Activated CD4-positive, alpha-beta memory T cell treated with anti-CD3 and anti-CD28 coated beads, Interleukin-2, amount 10 ng/mL, durations not matched to agents 7 days and 5 days (primary cell): ENCODE measurements at regions not wholly inside any gene's neighbourhood (a gene's known extent, or its start where the extent isn't known, plus 50 kb on each side); places are given as distances from the start of the nearest gene placed in this dataset.

Source experiments
- CTCF ChIA-PET: fragments of 350-600 bp; sonication (Branson Sonifier 250); formaldehyde crosslinking; loops from one replicate; lab custom pipeline; 2021; ENCODE audit warnings: antibody characterized with exemption, inconsistent platforms; lab: Charles Lee
- POLR2A ChIA-PET: fragments of 350-600 bp; sonication (Branson Sonifier 250); formaldehyde crosslinking; loops from one replicate; lab custom pipeline; 2021; ENCODE audit warnings: antibody characterized with exemption; lab: Charles Lee
- DNase-seq: peaks from one replicate; pipeline ENCODE4 v3.0.0-alpha.2; 2020
- H3K27ac Mint-ChIP-seq: one replicate; pipeline ENCODE4 v1.8.0; 2021; ENCODE audit warnings: mild to moderate bottlenecking, mixed read lengths
- H3K27me3 Mint-ChIP-seq: one replicate; pipeline ENCODE4 v1.8.0; 2021; ENCODE audit warnings: mixed read lengths
- H3K36me3 Mint-ChIP-seq: one replicate; pipeline ENCODE4 v1.8.0; 2021; ENCODE audit warnings: low read depth, mixed read lengths
- H3K4me1 Mint-ChIP-seq: one replicate; pipeline ENCODE4 v1.8.0; 2021; ENCODE audit warnings: mixed read lengths
- H3K4me3 Mint-ChIP-seq: one replicate; pipeline ENCODE4 v1.8.0; 2021; ENCODE audit warnings: mild to moderate bottlenecking, mixed read lengths
- H3K9me3 Mint-ChIP-seq: one replicate; pipeline ENCODE4 v1.8.0; 2021; ENCODE audit warnings: mixed read lengths

- Mint-ChIP-seq H3K27me3 (peaks cover 48% of the 10 kb centered on the region), H3K27ac (no peak overlapping the region), H3K9me3 (no peaks in the 10 kb centered on the region), H3K4me1 (peaks cover 22% of the 10 kb centered on the region), H3K4me3 (no peak overlapping the region), H3K36me3 (peaks cover under 1% of the 10 kb centered on the region)
- POLR2A ChIA-PET: no interaction called here
- CTCF ChIA-PET: no interaction called here
- no peak for DNase-seq
These were observed 127.0 kb upstream of the C11orf58 start for GRCh38 chr11:16611401-16611921.

- POLR2A ChIA-PET: no interaction called here
- Mint-ChIP-seq H3K36me3 (peaks cover 5% of the 10 kb centered on the region), H3K9me3 (no peaks in the 10 kb centered on the region), H3K27ac (no peak overlapping the region), H3K27me3 (peaks cover 51% of the 10 kb centered on the region), H3K4me1 (peaks cover 27% of the 10 kb centered on the region), H3K4me3 (no peak overlapping the region)
- DNase-seq: no peak
- CTCF ChIA-PET: no interaction called here
These were observed 127.6 kb upstream of the C11orf58 start for GRCh38 chr11:16610738-16611388.

GRCh38 chr11:16610213-16610737 lies 128.2 kb upstream of the C11orf58 start:
- POLR2A ChIA-PET: no interaction called here
- H3K9me3 Mint-ChIP-seq: no peaks in the 10 kb centered on the region
- peaks cover 5% of the 10 kb centered on the region for H3K36me3 Mint-ChIP-seq
- peaks cover 55% of the 10 kb centered on the region for H3K27me3 Mint-ChIP-seq
- H3K27ac Mint-ChIP-seq: no peak overlapping the region
- DNase-seq: no peak
- CTCF ChIA-PET: no interaction called here
- H3K4me1 Mint-ChIP-seq: peaks cover 31% of the 10 kb centered on the region
- no peak overlapping the region for H3K4me3 Mint-ChIP-seq

- Mint-ChIP-seq H3K9me3 (no peaks in the 10 kb centered on the region), H3K27me3 (peaks cover 53% of the 10 kb centered on the region), H3K27ac (no peak overlapping the region), H3K36me3 (peaks cover 5% of the 10 kb centered on the region), H3K4me3 (no peak overlapping the region), H3K4me1 (peaks cover 33% of the 10 kb centered on the region)
- CTCF ChIA-PET: no interaction called here
- DNase-seq: no peak
- POLR2A ChIA-PET: no interaction called here
These were observed 128.7 kb upstream of the C11orf58 start for GRCh38 chr11:16609769-16610168.

- peaks cover 56% of the 10 kb centered on the region for H3K27me3 Mint-ChIP-seq
These were observed 130.5 kb upstream of the C11orf58 start for GRCh38 chr11:16607675-16608644.

GRCh38 chr11:16606784-16607674 lies 131.4 kb upstream of the C11orf58 start:
- H3K4me1 Mint-ChIP-seq: peaks cover 19% of the 10 kb centered on the region
- H3K27ac Mint-ChIP-seq: no peak overlapping the region
- no peak for DNase-seq
- CTCF ChIA-PET: interaction anchor here (0.8 to 2.8 kb wide), 2 partner anchors 7 to 131 kb away, joined by 5 to 25 read pairs; no protein-coding TSS in a partner anchor
- peaks cover 53% of the 10 kb centered on the region for H3K27me3 Mint-ChIP-seq
- POLR2A ChIA-PET: no interaction called here
- H3K4me3 Mint-ChIP-seq: no peak overlapping the region
- H3K36me3 Mint-ChIP-seq: peaks cover 5% of the 10 kb centered on the region
- H3K9me3 Mint-ChIP-seq: no peaks in the 10 kb centered on the region

More at GRCh38 chr11:16607675-16608644, 130.5 kb upstream of the C11orf58 start:
- Mint-ChIP-seq H3K27ac (no peak overlapping the region), H3K9me3 (no peaks in the 10 kb centered on the region), H3K4me3 (no peak overlapping the region), H3K36me3 (peaks cover 5% of the 10 kb centered on the region), H3K4me1 (peaks cover 23% of the 10 kb centered on the region)
- ChIA-PET CTCF (no interaction called here), POLR2A (no interaction called here)
- no peak for DNase-seq

- Mint-ChIP-seq H3K9me3 (no peaks in the 10 kb centered on the region), H3K4me1 (peaks cover 18% of the 10 kb centered on the region), H3K36me3 (peaks cover 5% of the 10 kb centered on the region), H3K27me3 (peaks cover 47% of the 10 kb centered on the region), H3K4me3 (peak overlapping the region; percentile 54), H3K27ac (peak overlapping the region; percentile 47)
- POLR2A ChIA-PET: no interaction called here
- DNase-seq: peak; percentile 85
- CTCF ChIA-PET: interaction anchor here (0.8 to 2.8 kb wide), 3 partner anchors 8 to 131 kb away, joined by 3 to 25 read pairs (median 5); no protein-coding TSS in a partner anchor
These were observed 132.3 kb upstream of the C11orf58 start for GRCh38 chr11:16605894-16606783.

- DNase-seq: no peak
- H3K27ac Mint-ChIP-seq: no peak overlapping the region
- CTCF ChIA-PET: interaction anchor here (0.9 to 2.8 kb wide), 3 partner anchors 8 to 13 kb away, joined by 3 to 25 read pairs (median 5); no protein-coding TSS in a partner anchor
- H3K4me3 Mint-ChIP-seq: no peak overlapping the region
- H3K36me3 Mint-ChIP-seq: peaks cover 5% of the 10 kb centered on the region
- no peaks in the 10 kb centered on the region for H3K9me3 Mint-ChIP-seq
- H3K4me1 Mint-ChIP-seq: peaks cover 18% of the 10 kb centered on the region
- peaks cover 48% of the 10 kb centered on the region for H3K27me3 Mint-ChIP-seq
- POLR2A ChIA-PET: no interaction called here
These were observed 133.0 kb upstream of the C11orf58 start for GRCh38 chr11:16605389-16605893.

- H3K36me3 Mint-ChIP-seq: peaks cover 5% of the 10 kb centered on the region
- no peaks in the 10 kb centered on the region for H3K9me3 Mint-ChIP-seq
- DNase-seq: no peak
- peaks cover 48% of the 10 kb centered on the region for H3K27me3 Mint-ChIP-seq
- ChIA-PET POLR2A (no interaction called here), CTCF (interaction anchor here (0.9 to 2.8 kb wide), 3 partner anchors 9 to 13 kb away, joined by 3 to 25 read pairs (median 5); no protein-coding TSS in a partner anchor)
- H3K4me1 Mint-ChIP-seq: peaks cover 18% of the 10 kb centered on the region
- no peak overlapping the region for H3K27ac Mint-ChIP-seq
- H3K4me3 Mint-ChIP-seq: peak overlapping the region; percentile 26
These were observed 133.6 kb upstream of the C11orf58 start for GRCh38 chr11:16604794-16605388.

- H3K27ac Mint-ChIP-seq: no peak overlapping the region
- peaks cover 49% of the 10 kb centered on the region for H3K27me3 Mint-ChIP-seq
- no peaks in the 10 kb centered on the region for H3K9me3 Mint-ChIP-seq
- H3K36me3 Mint-ChIP-seq: peaks cover 5% of the 10 kb centered on the region
- H3K4me1 Mint-ChIP-seq: peaks cover 18% of the 10 kb centered on the region
- ChIA-PET POLR2A (no interaction called here), CTCF (interaction anchor here (0.9 to 3.0 kb wide), 3 partner anchors 9 to 10 kb away, joined by 5 to 25 read pairs (median 7); no protein-coding TSS in a partner anchor)
- DNase-seq: no peak
- H3K4me3 Mint-ChIP-seq: peak overlapping the region; percentile 26
These were observed 134.3 kb upstream of the C11orf58 start for GRCh38 chr11:16603890-16604793.
